GM23248 (cell line): ENCODE measurements at regions not wholly inside any gene's neighbourhood (a gene's known extent, or its start where the extent isn't known, plus 50 kb on each side); places are given as distances from the start of the nearest gene placed in this dataset.

Experiments used
- EZH2 ChIP-seq: fragments of 200-600 bp; sonication (generic); IDR thresholded peaks from 2 replicates; pipeline ENCODE4 v1.6.1; 2018; ENCODE audit warnings: antibody characterized with exemption, mild to moderate bottlenecking; ENCODE audit not compliant: insufficient read depth, poor library complexity, severe bottlenecking
- EZH2phosphoT487 ChIP-seq: fragments of 200-600 bp; sonication (generic); IDR thresholded peaks from 2 replicates; pipeline ENCODE4 v1.6.1; 2018; ENCODE audit warnings: antibody characterized with exemption, moderate library complexity, mild to moderate bottlenecking, low read depth; ENCODE audit not compliant: insufficient read depth

GRCh38 chr2:120934574-120935338 lies 199.1 kb downstream of the GLI2 start:
- TF ChIP-seq EZH2phosphoT487 (no peak), EZH2 (no peak)
